ENCODE measurements at regions not wholly inside any gene's neighbourhood (a gene's known extent, or its start where the extent isn't known, plus 50 kb on each side); places are given as distances from the start of the nearest gene placed in this dataset.
"Not testable (repeated sequence)": the region's sequence is repeated elsewhere in the genome, so short reads cannot be mapped to it uniquely, and the experiment has no call there.

DNA sequence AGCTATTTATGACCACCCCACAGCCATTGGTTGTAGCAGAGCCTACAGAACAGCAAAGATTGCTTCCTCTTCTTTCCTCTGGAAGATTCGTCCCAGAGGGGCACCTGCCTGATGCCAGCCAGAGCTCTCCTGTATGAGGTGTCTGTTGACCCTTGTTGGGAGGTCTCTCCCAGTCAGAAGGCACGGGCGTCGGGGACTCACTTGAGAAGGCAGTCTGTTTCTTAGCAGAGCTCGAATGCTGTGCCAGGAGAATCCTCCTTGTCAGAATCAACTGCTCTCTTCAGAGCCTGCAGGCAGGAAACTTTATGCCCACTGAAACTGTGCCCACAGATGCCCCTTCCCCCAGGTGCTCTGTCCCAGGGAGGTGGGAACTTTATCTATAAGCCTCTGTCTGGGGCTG, 479.5 kb upstream of the IZUMO3 start:
- Mint-ChIP-seq H3K27ac (no peak overlapping the region), H3K4me3 (ENCODE audit: low read depth) (no peak overlapping the region), H3K36me3 (ENCODE audit: insufficient read depth) (no peaks in the 10 kb centered on the region), H3K4me1 (ENCODE audit: low read depth) (no peaks in the 10 kb centered on the region), H3K9me3 (ENCODE audit: low read depth) (peaks cover 7% of the 10 kb centered on the region), H3K27me3 (no peaks in the 10 kb centered on the region)
- DNase-seq (ENCODE audit: low spot score, unreplicated experiment) = no peak
- TF ChIP-seq, protein P1, sequence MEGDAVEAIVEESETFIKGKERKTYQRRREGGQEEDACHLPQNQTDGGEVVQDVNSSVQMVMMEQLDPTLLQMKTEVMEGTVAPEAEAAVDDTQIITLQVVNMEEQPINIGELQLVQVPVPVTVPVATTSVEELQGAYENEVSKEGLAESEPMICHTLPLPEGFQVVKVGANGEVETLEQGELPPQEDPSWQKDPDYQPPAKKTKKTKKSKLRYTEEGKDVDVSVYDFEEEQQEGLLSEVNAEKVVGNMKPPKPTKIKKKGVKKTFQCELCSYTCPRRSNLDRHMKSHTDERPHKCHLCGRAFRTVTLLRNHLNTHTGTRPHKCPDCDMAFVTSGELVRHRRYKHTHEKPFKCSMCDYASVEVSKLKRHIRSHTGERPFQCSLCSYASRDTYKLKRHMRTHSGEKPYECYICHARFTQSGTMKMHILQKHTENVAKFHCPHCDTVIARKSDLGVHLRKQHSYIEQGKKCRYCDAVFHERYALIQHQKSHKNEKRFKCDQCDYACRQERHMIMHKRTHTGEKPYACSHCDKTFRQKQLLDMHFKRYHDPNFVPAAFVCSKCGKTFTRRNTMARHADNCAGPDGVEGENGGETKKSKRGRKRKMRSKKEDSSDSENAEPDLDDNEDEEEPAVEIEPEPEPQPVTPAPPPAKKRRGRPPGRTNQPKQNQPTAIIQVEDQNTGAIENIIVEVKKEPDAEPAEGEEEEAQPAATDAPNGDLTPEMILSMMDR (IDR thresholded peaks at IDR 0.05; ENCODE audit: unreplicated experiment) = no peak

DNA sequence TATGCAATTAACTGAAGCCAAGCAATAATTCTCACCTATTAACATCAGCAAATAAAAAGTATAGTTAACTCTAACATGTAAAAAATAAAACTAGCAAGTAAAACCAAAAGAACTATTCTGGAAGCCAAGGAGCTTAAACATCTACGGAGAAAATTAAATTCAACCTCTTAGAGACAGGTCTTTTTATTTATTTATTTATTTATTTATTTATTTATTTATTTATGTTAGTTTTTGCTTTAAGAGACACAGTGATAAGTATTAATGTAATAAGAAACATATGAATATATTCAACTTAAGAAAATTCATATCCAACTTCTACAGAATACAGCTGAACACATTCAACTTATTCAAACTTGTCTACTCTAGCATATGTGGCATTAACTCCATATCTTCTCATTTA, 472.1 kb upstream of the IZUMO3 start:
- Mint-ChIP-seq H3K9me3 (ENCODE audit: low read depth) (peaks cover 6% of the 10 kb centered on the region), H3K4me1 (ENCODE audit: low read depth) (no peaks in the 10 kb centered on the region), H3K4me3 (ENCODE audit: low read depth) (no peak overlapping the region), H3K27ac (no peak overlapping the region), H3K27me3 (no peaks in the 10 kb centered on the region), H3K36me3 (ENCODE audit: insufficient read depth) (no peaks in the 10 kb centered on the region)
- DNase-seq (ENCODE audit: low spot score, unreplicated experiment) = no peak
- TF ChIP-seq, protein P1 (IDR thresholded peaks at IDR 0.05; ENCODE audit: unreplicated experiment) = no peak

DNA sequence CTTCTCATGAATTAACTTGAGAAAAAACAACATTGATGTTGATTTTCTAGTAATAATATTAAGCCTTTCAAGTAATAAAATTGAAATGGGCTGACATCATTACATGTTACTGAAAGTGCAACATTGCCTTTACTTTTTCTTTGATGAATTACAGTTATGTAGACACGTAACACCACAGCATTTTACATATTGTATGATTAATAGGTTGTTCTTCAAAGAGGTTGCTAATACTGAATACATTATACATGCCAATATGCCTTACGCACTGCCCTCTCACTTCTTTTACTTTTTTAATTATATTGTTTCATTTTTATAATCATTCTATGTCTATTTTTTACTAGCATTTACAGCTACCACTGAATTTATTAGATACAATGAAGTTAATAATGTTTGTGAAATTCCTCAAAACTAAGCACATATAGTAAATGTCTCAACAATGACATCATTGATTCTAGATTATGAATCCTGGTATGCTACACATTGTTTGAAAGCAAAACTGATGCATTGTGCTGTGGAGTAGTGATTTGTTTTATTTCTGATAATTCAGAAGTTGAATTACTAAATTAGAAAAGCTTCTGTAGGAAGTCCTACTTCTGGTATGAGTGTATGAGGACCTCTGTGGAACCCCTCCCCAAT, 464.4 kb upstream of the IZUMO3 start:
- no peak overlapping the region for H3K27ac Mint-ChIP-seq
- H3K36me3 Mint-ChIP-seq (ENCODE audit: insufficient read depth) = no peaks in the 10 kb centered on the region
- no peak for DNase-seq (ENCODE audit: low spot score, unreplicated experiment)
- H3K27me3 Mint-ChIP-seq = no peaks in the 10 kb centered on the region
- no peaks in the 10 kb centered on the region for H3K9me3 Mint-ChIP-seq (ENCODE audit: low read depth)
- TF ChIP-seq, protein P1 (IDR thresholded peaks at IDR 0.05; ENCODE audit: unreplicated experiment) = no peak
- H3K4me1 Mint-ChIP-seq (ENCODE audit: low read depth) = no peaks in the 10 kb centered on the region
- no peak overlapping the region for H3K4me3 Mint-ChIP-seq (ENCODE audit: low read depth)

DNA sequence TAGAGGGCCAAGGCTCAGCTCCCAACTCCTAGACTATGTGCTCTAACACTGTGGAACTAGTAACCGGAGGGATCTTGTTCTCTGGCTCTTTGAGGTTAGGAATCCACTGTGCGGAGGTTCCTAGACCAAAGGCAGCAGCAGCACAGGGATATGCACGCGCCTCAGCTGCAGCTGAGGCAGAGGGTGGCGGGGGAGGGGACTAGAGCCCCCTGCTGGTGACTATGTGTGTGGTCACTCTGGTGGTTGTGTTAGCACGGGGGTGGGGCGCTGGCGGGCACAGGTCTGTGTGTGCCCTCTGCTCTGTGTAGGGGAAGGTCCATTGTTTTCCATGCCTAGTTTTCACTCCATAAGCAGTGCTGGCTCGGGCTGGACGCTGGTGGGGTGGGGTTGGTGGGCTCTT, 458.0 kb upstream of the IZUMO3 start:
- Mint-ChIP-seq H3K27me3 (peaks cover 6% of the 10 kb centered on the region), H3K4me3 (ENCODE audit: low read depth) (no peak overlapping the region), H3K9me3 (ENCODE audit: low read depth) (no peaks in the 10 kb centered on the region), H3K27ac (no peak overlapping the region), H3K4me1 (ENCODE audit: low read depth) (peaks cover 2% of the 10 kb centered on the region), H3K36me3 (ENCODE audit: insufficient read depth) (no peaks in the 10 kb centered on the region)
- TF ChIP-seq, protein P1 (IDR thresholded peaks at IDR 0.05; ENCODE audit: unreplicated experiment) = peak; percentile 64
- peak; percentile 25 for DNase-seq (ENCODE audit: low spot score, unreplicated experiment)

DNA sequence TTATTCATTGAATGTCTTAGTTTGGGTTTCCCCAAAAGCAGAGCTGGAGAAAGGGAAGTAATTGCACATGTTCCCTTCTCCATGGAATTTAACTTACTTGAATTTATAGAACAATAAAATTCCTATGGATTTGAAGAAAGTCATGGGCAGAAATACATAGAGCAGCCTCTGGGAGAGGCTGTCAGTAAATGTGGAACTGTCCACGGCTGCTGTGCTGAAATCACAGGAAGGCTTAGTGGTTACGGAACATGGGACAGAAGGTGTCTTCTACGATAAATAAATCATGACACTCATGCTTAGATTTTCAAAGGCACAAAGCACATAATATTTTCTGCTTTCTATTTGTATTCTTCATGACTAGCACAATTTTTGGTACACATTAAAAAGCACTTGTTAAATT, 440.6 kb upstream of the IZUMO3 start:
- DNase-seq (ENCODE audit: low spot score, unreplicated experiment) = no peak
- TF ChIP-seq, protein P1 (IDR thresholded peaks at IDR 0.05; ENCODE audit: unreplicated experiment) = no peak
- Mint-ChIP-seq H3K36me3 (ENCODE audit: insufficient read depth) (no peaks in the 10 kb centered on the region), H3K4me3 (ENCODE audit: low read depth) (no peak overlapping the region), H3K4me1 (ENCODE audit: low read depth) (peaks cover under 1% of the 10 kb centered on the region), H3K27ac (no peak overlapping the region), H3K9me3 (ENCODE audit: low read depth) (no peaks in the 10 kb centered on the region), H3K27me3 (peaks cover 5% of the 10 kb centered on the region)

DNA sequence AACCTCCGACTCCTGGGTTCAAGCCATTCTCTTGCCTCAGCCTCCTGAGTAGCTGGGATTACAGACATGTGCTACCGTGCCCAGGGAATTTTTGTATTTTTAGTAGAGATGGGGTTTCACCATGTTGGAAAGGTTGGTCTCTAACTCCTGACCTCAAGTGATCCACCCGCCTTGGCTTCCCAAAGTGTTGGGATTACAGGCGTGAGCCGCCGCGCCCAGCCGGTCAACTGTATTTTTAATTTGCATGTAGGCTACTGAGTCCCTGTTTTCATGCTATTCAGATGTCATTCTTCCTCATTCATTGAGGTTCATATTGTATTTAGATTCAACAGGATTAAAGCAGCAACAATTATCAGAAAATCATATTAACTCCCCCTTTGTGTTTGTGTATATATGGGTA, 425.1 kb upstream of the IZUMO3 start:
- not testable (repeated sequence) for H3K4me1 Mint-ChIP-seq (ENCODE audit: low read depth); H3K27ac Mint-ChIP-seq; H3K36me3 Mint-ChIP-seq (ENCODE audit: insufficient read depth)

More for the DNA sequence above, 425.1 kb upstream of the IZUMO3 start:
- not testable (repeated sequence) for H3K27me3 Mint-ChIP-seq; H3K9me3 Mint-ChIP-seq (ENCODE audit: low read depth); H3K4me3 Mint-ChIP-seq (ENCODE audit: low read depth); DNase-seq (ENCODE audit: low spot score, unreplicated experiment)
